GM12878 (cell line): ENCODE measurements at regions not wholly inside any gene's neighbourhood (a gene's known extent, or its start where the extent isn't known, plus 50 kb on each side); places are given as distances from the start of the nearest gene placed in this dataset.
A peak's percentile ranks its signal among the peaks of the same experiment; 100 is the strongest.

Experiments
- ATAC-seq: fragments of 200-7000 bp; cut with Tn5 transposase; 3 replicates; pipeline ENCODE4 v1.9.1; 2020; ENCODE audit warnings: mild to moderate bottlenecking, moderate library complexity
- BruUV-seq: library from RNA; stranded (reverse); fragments of 400-500 nt; replicated peaks from 2 replicates; lab custom pipeline; 2021; lab: Mats Ljungman, UMichigan
- CTCF ChIA-PET: fragments of 300-600 bp; sonication (Branson Sonifier 250); formaldehyde crosslinking; extraction: SDS; loops from one replicate; lab custom pipeline; 2021; ENCODE audit warnings: inconsistent platforms; lab: Yijun Ruan, JAX
- POLR2A ChIA-PET: fragments of 350-600 bp; formaldehyde crosslinking; extraction: SDS; loops from one replicate; lab custom pipeline; 2021; ENCODE audit warnings: inconsistent platforms; lab: Charles Lee
- RAD21 ChIA-PET: fragments of 300-600 bp; sonication (Branson Sonifier 250); formaldehyde crosslinking; loops from one replicate; lab custom pipeline; 2023; ENCODE audit warnings: antibody characterized with exemption; ENCODE audit not compliant: unreplicated experiment; lab: Charles Lee
- SMC1A ChIA-PET: fragments of 300-600 bp; sonication (Branson Sonifier 250); formaldehyde crosslinking; loops from one replicate; lab custom pipeline; 2023; ENCODE audit not compliant: unreplicated experiment, uncharacterized antibody; lab: Charles Lee
- DNase-seq: peaks from one replicate; pipeline ENCODE4 v3.0.0-alpha.2; 2011; ENCODE audit warnings: low read depth, low spot score
- FAIRE-seq: peaks from 3 replicates; lab custom pipeline; 2011; peaks lifted over from hg19 to GRCh38; lab: Jason Lieb, UNC
- H2AFZ ChIP-seq: 2 replicates; pipeline ENCODE4 v1.6.0; 2011; ENCODE audit warnings: low read depth, low read length, control low read depth; ENCODE audit not compliant: control insufficient read depth
- H3K27ac ChIP-seq: 2 replicates; pipeline ENCODE4 v1.5.1; 2011; ENCODE audit warnings: control low read depth; ENCODE audit not compliant: control insufficient read depth, insufficient read depth
- H3K27me3 ChIP-seq, 2 experiments: replicated peaks in 1 of 2; 2 replicates each; pipeline versions ENCODE4 v1.6.0 to v1.6.1; 2011; ENCODE audit warnings: low read length in 1 of 2; ENCODE audit not compliant: control insufficient read depth in 2 of 2, insufficient read depth in 2 of 2
- H3K36me3 ChIP-seq, 2 experiments: 2 replicates each; pipeline ENCODE4 v1.5.1; 2011; ENCODE audit warnings: low read length in 1 of 2; ENCODE audit not compliant: control insufficient read depth in 2 of 2, insufficient read depth in 2 of 2
- H3K4me1 ChIP-seq: 2 replicates; pipeline ENCODE4 v1.6.1; 2011; ENCODE audit warnings: mild to moderate bottlenecking, low read length, moderate library complexity, mixed read lengths; ENCODE audit not compliant: control insufficient read depth, insufficient read depth
- H3K4me2 ChIP-seq: 2 replicates; pipeline ENCODE4 v1.6.0; 2011; ENCODE audit warnings: control low read depth; ENCODE audit not compliant: control insufficient read depth, insufficient read depth
- H3K4me3 ChIP-seq: fragments of 200-600 bp; sonication (generic); 2 replicates; pipeline ENCODE4 v1.5.1; 2016
- H3K79me2 ChIP-seq: 2 replicates; pipeline ENCODE4 v1.6.0; 2011; ENCODE audit warnings: low read length; ENCODE audit not compliant: control insufficient read depth, insufficient read depth
- H3K9ac ChIP-seq: 2 replicates; pipeline ENCODE4 v1.8.0; 2011; ENCODE audit warnings: low read length, control low read depth, mixed read lengths; ENCODE audit not compliant: control insufficient read depth, insufficient read depth
- H3K9me3 ChIP-seq: replicated peaks from 3 replicates; pipeline ENCODE4 v1.5.1; 2011; ENCODE audit warnings: mild to moderate bottlenecking, low read length; ENCODE audit not compliant: control insufficient read depth, insufficient read depth
- H4K20me1 ChIP-seq: 2 replicates; pipeline ENCODE4 v1.6.0; 2011; ENCODE audit not compliant: control insufficient read depth, insufficient read depth
- BACH1 ChIP-seq: fragments of 450-650 bp; IDR thresholded peaks from 2 replicates; pipeline ENCODE4 v1.6.1; 2017; ENCODE audit warnings: mild to moderate bottlenecking, borderline replicate concordance
- CREM ChIP-seq: IDR thresholded peaks from 2 replicates; pipeline ENCODE4 v1.6.1; 2014; ENCODE audit warnings: antibody characterized with exemption, low read depth
- EGR1 ChIP-seq, 2 experiments: IDR thresholded peaks; 1 replicate in 1 of 2; 2 replicates in 1 of 2; pipeline ENCODE4 v1.6.1; 2011 to 2012; ENCODE audit warnings: low read depth in 2 of 2, low read length in 2 of 2, borderline replicate concordance in 1 of 2, mild to moderate bottlenecking in 1 of 2, moderate library complexity in 1 of 2
- FOXK2 ChIP-seq: fragments of 450-650 bp; IDR thresholded peaks from 2 replicates; pipeline ENCODE4 v1.6.1; 2017; ENCODE audit warnings: mild to moderate bottlenecking, moderate library complexity
- POLR2AphosphoS5 ChIP-seq: IDR thresholded peaks from 2 replicates; pipeline ENCODE4 v1.6.1; 2011; ENCODE audit warnings: mild to moderate bottlenecking, low read length, inconsistent platforms
- YBX1 ChIP-seq: fragments of 450-650 bp; IDR thresholded peaks from 2 replicates; pipeline ENCODE4 v1.6.1; 2016; ENCODE audit warnings: antibody characterized with exemption
- WGBS: methylation state at CpG from one replicate; pipeline ENCODE4 v1.1.6; 2016; ENCODE audit warnings: low lambda C conversion rate; ENCODE audit not compliant: insufficient replicate concordance, insufficient coverage; ENCODE audit errors: missing lambda C conversion rate; 5-methylcytosine and 5-hydroxymethylcytosine counted together
- in situ Hi-C: fragments of 300-500 bp; cut with MboI; formaldehyde crosslinking; loops from 9 replicates; pipeline ENCODE4 v1.14.3; 2018; ENCODE audit warnings: mixed read lengths
- intact Hi-C: fragments of 100-400 bp; cut with micrococcal nuclease; formaldehyde crosslinking; loops from one replicate; pipeline ENCODE4 v1.14.2; 2022; ENCODE audit not compliant: unreplicated experiment

- peaks cover 24% of the 10 kb centered on the region for H3K79me2 ChIP-seq
- CTCF ChIA-PET, result no interaction called here
- TF ChIP-seq FOXK2, result no peak
- TF ChIP-seq CREM, result no peak
- TF ChIP-seq YBX1, result no peak
- TF ChIP-seq BACH1, result no peak
- TF ChIP-seq, all 136 proteins: peak for 0
- no peak overlapping the region for H3K4me3 ChIP-seq
- POLR2A ChIA-PET, result interaction anchor here (1.0 kb wide), 1 partner anchor 9 kb away, joined by 3 read pairs; no protein-coding TSS in a partner anchor
- no TSS peak for BruUV-seq
- DNase-seq, result no peak
- H3K27ac ChIP-seq, result no peak overlapping the region
- SMC1A ChIA-PET, result interaction anchor here (1.6 to 18.8 kb wide), 3 partner anchors 10 to 37 kb away, joined by 4 to 394 read pairs (median 8); no protein-coding TSS in a partner anchor
- H3K4me1 ChIP-seq, result no peaks in the 10 kb centered on the region; the same call in 1 of the 2 replicates
- H3K9me3 ChIP-seq, result no peaks in the 10 kb centered on the region
- no peaks in the 10 kb centered on the region for H4K20me1 ChIP-seq
- intact Hi-C loops, result no loop called here
- H3K36me3 ChIP-seq, result peaks cover 0 to 5% of the 10 kb centered on the region in 2 experiments; a peak in 2 of 4 replicates
- H3K4me2 ChIP-seq, result no peak overlapping the region
- no peak overlapping the region for H2AFZ ChIP-seq
- H3K9ac ChIP-seq, result no peak overlapping the region
- in situ Hi-C loops, result no loop called here
- no peak for FAIRE-seq
- no peak for ATAC-seq
- WGBS, result 71% methylated on average over 8 of the region's 8 CpGs
- RAD21 ChIA-PET, result interaction anchor here (1.9 to 2.4 kb wide), 2 partner anchors 9 to 15 kb away, joined by 5 to 11 read pairs; no protein-coding TSS in a partner anchor
- no peaks in the 10 kb centered on the region for H3K27me3 ChIP-seq
These were observed 232.7 kb downstream of the IGSF11 start for GRCh38 chr3:118801899-118802298.

- Histone ChIP-seq H4K20me1 (no peaks in the 10 kb centered on the region), H3K4me1 (no peaks in the 10 kb centered on the region; the same call in 1 of the 2 replicates), H3K27me3 (no peaks in the 10 kb centered on the region), H3K36me3 (peaks cover 0 to 5% of the 10 kb centered on the region in 2 experiments; a peak in 2 of 4 replicates), H3K4me2 (no peak overlapping the region), H2AFZ (no peak overlapping the region), H3K9me3 (no peaks in the 10 kb centered on the region; the same call in 2 of the 3 replicates), H3K4me3 (no peak overlapping the region), H3K27ac (no peak overlapping the region), H3K9ac (no peak overlapping the region), H3K79me2 (peaks cover 30% of the 10 kb centered on the region)
- ChIA-PET RAD21 (interaction anchor here (1.9 to 3.1 kb wide), 3 partner anchors 11 to 42 kb away, joined by 5 to 12 read pairs (median 12); no protein-coding TSS in a partner anchor), CTCF (interaction anchor here (2.4 to 3.1 kb wide), 2 partner anchors 14 to 20 kb away, joined by 9 to 13 read pairs; no protein-coding TSS in a partner anchor), POLR2A (interaction anchor here (1.0 to 1.1 kb wide), 2 partner anchors 9 to 20 kb away, joined by 3 read pairs; no protein-coding TSS in a partner anchor), SMC1A (interaction anchor here (0.8 to 18.8 kb wide), 5 partner anchors 10 to 166 kb away, joined by 4 to 394 read pairs (median 4); no protein-coding TSS in a partner anchor)
- DNase-seq, result no peak
- no peak for ATAC-seq
- BruUV-seq, result no TSS peak
- intact Hi-C loops, result no loop called here
- FAIRE-seq, result no peak
- 0 out of 2 replicates have a peak, but pooled peaks have one; percentile 10 for TF ChIP-seq POLR2AphosphoS5
- TF ChIP-seq EGR1 (IDR thresholded peaks at IDR 0.05; ENCODE audit: borderline replicate concordance in 1 of 2, low read depth in 2 of 2, low read length in 2 of 2), result no peak
- WGBS, result 68% methylated on average over 13 of the region's 13 CpGs
- in situ Hi-C loops, result no loop called here
These were observed 232.1 kb downstream of the IGSF11 start for GRCh38 chr3:118802325-118803095.
